ENCODE measurements at regions not wholly inside any gene's neighbourhood (a gene's known extent, or its start where the extent isn't known, plus 50 kb on each side); places are given as distances from the start of the nearest gene placed in this dataset.

GRCh38 chr9:22255337-22255736, 191.3 kb upstream of the DMRTA1 start:
- no peak overlapping the region for H3K9ac ChIP-seq (ENCODE audit: low read depth in 2 of 2, low read length in 2 of 2)
- H3K9me3 ChIP-seq: no peaks in the 10 kb centered on the region
- no peak for TF ChIP-seq CTCF (IDR thresholded peaks at IDR 0.05)
- no peaks in the 10 kb centered on the region for H3K4me1 ChIP-seq
- no peak overlapping the region for H3K27ac ChIP-seq
- H3K4me3 ChIP-seq: no peak overlapping the region
- no peaks in the 10 kb centered on the region for H3K27me3 ChIP-seq
- DNase-seq: no peak
- intact Hi-C loops (cut with DNase I): no loop called here
- H3K36me3 ChIP-seq: no peaks in the 10 kb centered on the region

GRCh38 chr9:22256381-22256780, 190.2 kb upstream of the DMRTA1 start:
- no peaks in the 10 kb centered on the region for H3K9me3 ChIP-seq
- no peaks in the 10 kb centered on the region for H3K4me1 ChIP-seq
- no peak overlapping the region for H3K9ac ChIP-seq (ENCODE audit: low read depth in 2 of 2, low read length in 2 of 2)
- H3K27me3 ChIP-seq: no peaks in the 10 kb centered on the region
- no peak overlapping the region for H3K4me3 ChIP-seq
- intact Hi-C loops (cut with DNase I): no loop called here
- no peak overlapping the region for H3K27ac ChIP-seq
- no peaks in the 10 kb centered on the region for H3K36me3 ChIP-seq
- no peak for DNase-seq
- no peak for TF ChIP-seq CTCF (IDR thresholded peaks at IDR 0.05)

- H3K9me3 ChIP-seq: no peaks in the 10 kb centered on the region
- intact Hi-C loops (cut with DNase I): no loop called here
- H3K27me3 ChIP-seq: no peaks in the 10 kb centered on the region
- no peak overlapping the region for H3K27ac ChIP-seq
- TF ChIP-seq CTCF (IDR thresholded peaks at IDR 0.05): no peak
- DNase-seq: no peak
- no peaks in the 10 kb centered on the region for H3K36me3 ChIP-seq
- H3K4me3 ChIP-seq: no peak overlapping the region
- no peaks in the 10 kb centered on the region for H3K4me1 ChIP-seq
- H3K9ac ChIP-seq (ENCODE audit: low read depth in 2 of 2, low read length in 2 of 2): no peak overlapping the region
Observed at GRCh38 chr9:22257026-22257816, 189.4 kb upstream of the DMRTA1 start.

GRCh38 chr9:22265038-22265437, 181.6 kb upstream of the DMRTA1 start:
- Histone ChIP-seq H3K4me3 (no peak overlapping the region), H3K9me3 (no peaks in the 10 kb centered on the region), H3K27ac (no peak overlapping the region), H3K4me1 (no peaks in the 10 kb centered on the region), H3K27me3 (no peaks in the 10 kb centered on the region), H3K36me3 (no peaks in the 10 kb centered on the region), H3K9ac (ENCODE audit: low read depth in 2 of 2, low read length in 2 of 2) (no peak overlapping the region)
- intact Hi-C loops (cut with DNase I): no loop called here
- DNase-seq: no peak
- no peak for TF ChIP-seq CTCF (IDR thresholded peaks at IDR 0.05)

GRCh38 chr9:22265534-22265933, 181.1 kb upstream of the DMRTA1 start:
- TF ChIP-seq CTCF (IDR thresholded peaks at IDR 0.05): no peak
- no peak overlapping the region for H3K4me3 ChIP-seq
- intact Hi-C loops (cut with DNase I): no loop called here

More at GRCh38 chr9:22265534-22265933, 181.1 kb upstream of the DMRTA1 start:
- Histone ChIP-seq H3K9me3 (no peaks in the 10 kb centered on the region), H3K9ac (ENCODE audit: low read depth in 2 of 2, low read length in 2 of 2) (no peak overlapping the region), H3K27ac (no peak overlapping the region), H3K36me3 (no peaks in the 10 kb centered on the region), H3K27me3 (no peaks in the 10 kb centered on the region), H3K4me1 (no peaks in the 10 kb centered on the region)
- no peak for DNase-seq
